ENCODE measurements at regions not wholly inside any gene's neighbourhood (a gene's known extent, or its start where the extent isn't known, plus 50 kb on each side); places are given as distances from the start of the nearest gene placed in this dataset.

GRCh38 chr2:43032213-43033015 is 194.0 kb downstream of the ZFP36L2 start:
- H3K4me3 ChIP-seq (ENCODE audit: low read depth, low read length, poor library complexity, severe bottlenecking): no peak overlapping the region
- H3K27ac ChIP-seq (ENCODE audit: low read depth, low read length, poor library complexity, severe bottlenecking): no peak overlapping the region
- intact Hi-C loops (cut with micrococcal nuclease; ENCODE audit: unreplicated experiment): no loop called here
- TF ChIP-seq EZH2 (IDR thresholded peaks at IDR 0.05; ENCODE audit: borderline replicate concordance, low read depth, low read length, poor library complexity, severe bottlenecking): no peak
- no peaks in the 10 kb centered on the region for H3K4me1 ChIP-seq (ENCODE audit: insufficient read depth, low read length, poor library complexity, severe bottlenecking)
- H3K9me3 ChIP-seq (ENCODE audit: low read depth, low read length, poor library complexity, severe bottlenecking): no peaks in the 10 kb centered on the region
- BruUV-seq (replicated peaks): no TSS peak
- H3K27me3 ChIP-seq (replicated peaks; ENCODE audit: insufficient read depth, low read depth, low read length, poor library complexity): no peaks in the 10 kb centered on the region
- H3K36me3 ChIP-seq (ENCODE audit: insufficient read depth, low read length, poor library complexity, severe bottlenecking): no peaks in the 10 kb centered on the region
- ChIA-PET CTCF (no interaction called here), POLR2A (ENCODE audit: low non-redundant PET) (no interaction called here)
- no peak for DNase-seq (ENCODE audit: low spot score)

DNA sequence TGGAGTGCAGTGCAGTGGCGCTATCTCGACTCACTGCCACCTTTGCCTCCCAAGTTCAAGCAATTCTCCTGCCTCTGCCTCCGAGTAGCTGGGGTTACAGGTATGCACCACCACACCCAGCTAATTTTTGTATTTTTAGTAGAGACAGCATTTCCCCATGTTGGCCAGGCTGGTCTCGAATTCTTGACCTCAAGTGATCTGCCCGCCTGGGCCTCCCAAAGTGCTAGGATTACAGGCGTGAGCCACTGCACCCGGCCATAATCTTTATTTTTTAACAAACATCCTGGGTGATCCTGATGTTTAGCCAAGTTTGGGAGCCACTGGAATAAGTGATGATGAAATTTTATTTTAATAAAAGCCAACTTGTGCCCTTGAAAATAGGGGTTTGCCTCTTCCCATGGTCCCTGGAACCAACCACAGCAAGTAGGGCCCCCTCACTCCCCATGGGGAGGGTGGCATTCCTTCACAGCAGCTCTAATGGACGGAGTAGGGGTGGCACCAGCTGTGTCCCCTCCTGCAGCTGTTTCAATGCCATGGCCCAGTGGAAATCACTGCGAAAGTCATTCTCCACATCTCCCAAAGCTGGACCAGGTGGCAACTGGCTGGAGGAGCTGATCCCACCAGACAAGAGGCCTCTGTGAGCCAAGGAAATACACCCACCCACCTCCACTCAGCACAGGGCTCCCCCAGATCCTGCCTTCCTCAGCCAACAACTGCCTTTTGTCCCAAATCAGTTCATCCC is 194.8 kb downstream of the ZFP36L2 start:
- TF ChIP-seq EZH2 (IDR thresholded peaks at IDR 0.05; ENCODE audit: borderline replicate concordance, low read depth, low read length, poor library complexity, severe bottlenecking) (no peak), CTCF (conservative IDR thresholded peaks at IDR 0.05; ENCODE audit: low read depth, low read length) (no peak)
- no peak overlapping the region for H3K4me3 ChIP-seq (ENCODE audit: low read depth, low read length, poor library complexity, severe bottlenecking)
- BruUV-seq (replicated peaks): no TSS peak
- no peaks in the 10 kb centered on the region for H3K36me3 ChIP-seq (ENCODE audit: insufficient read depth, low read length, poor library complexity, severe bottlenecking)
- ChIA-PET CTCF (no interaction called here), POLR2A (ENCODE audit: low non-redundant PET) (no interaction called here)
- no peak for DNase-seq (ENCODE audit: low spot score)
- no peaks in the 10 kb centered on the region for H3K27me3 ChIP-seq (replicated peaks; ENCODE audit: insufficient read depth, low read depth, low read length, poor library complexity)
- intact Hi-C loops (cut with micrococcal nuclease; ENCODE audit: unreplicated experiment): no loop called here
- no peaks in the 10 kb centered on the region for H3K4me1 ChIP-seq (ENCODE audit: insufficient read depth, low read length, poor library complexity, severe bottlenecking)
- H3K27ac ChIP-seq (ENCODE audit: low read depth, low read length, poor library complexity, severe bottlenecking): no peak overlapping the region
- no peaks in the 10 kb centered on the region for H3K9me3 ChIP-seq (ENCODE audit: low read depth, low read length, poor library complexity, severe bottlenecking)

DNA sequence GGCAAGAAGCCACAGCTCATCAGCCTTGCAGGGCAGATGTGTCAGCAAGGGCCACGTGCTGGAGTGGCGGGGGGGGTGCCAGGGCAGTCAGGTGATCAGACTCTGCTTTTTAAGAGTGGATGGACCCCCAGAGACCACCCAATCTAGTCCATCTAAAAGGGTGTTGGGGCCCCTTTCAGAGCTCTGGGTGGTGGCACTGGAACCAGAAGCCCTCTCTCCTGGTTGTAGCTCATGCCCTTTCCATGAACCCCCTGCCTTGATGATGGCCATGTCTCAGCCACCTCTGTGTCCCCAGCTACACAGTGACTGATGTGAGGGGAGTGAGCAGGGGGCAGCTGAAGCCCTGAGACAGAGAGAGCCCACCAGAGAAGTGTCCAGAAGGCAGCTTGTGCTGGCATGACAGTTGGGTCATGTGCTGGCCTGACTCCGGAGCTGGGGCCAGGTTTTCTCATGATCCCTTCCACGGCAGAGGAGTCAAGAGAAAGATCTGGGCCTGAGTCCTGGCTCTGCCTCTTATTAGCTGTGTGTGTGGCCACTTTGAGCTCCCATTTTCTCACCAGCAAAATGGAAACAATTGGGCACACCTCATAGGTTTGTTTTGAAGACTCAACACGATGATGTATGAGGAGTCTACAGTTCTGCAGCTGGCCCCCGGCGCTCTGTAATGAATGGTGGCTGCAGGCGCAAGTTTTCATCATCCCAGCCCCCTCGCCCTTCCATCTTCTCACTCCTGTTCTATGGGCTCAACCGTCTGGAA is 195.7 kb downstream of the ZFP36L2 start:
- POLR2A ChIA-PET (ENCODE audit: low non-redundant PET): no interaction called here
- CTCF ChIA-PET: no interaction called here

More for the DNA sequence above, 195.7 kb downstream of the ZFP36L2 start:
- no peak for TF ChIP-seq EZH2 (IDR thresholded peaks at IDR 0.05; ENCODE audit: borderline replicate concordance, low read depth, low read length, poor library complexity, severe bottlenecking)
- TF ChIP-seq CTCF (conservative IDR thresholded peaks at IDR 0.05; ENCODE audit: low read depth, low read length): no peak
- no peaks in the 10 kb centered on the region for H3K4me1 ChIP-seq (ENCODE audit: insufficient read depth, low read length, poor library complexity, severe bottlenecking)
- BruUV-seq (replicated peaks): no TSS peak
- H3K27me3 ChIP-seq (replicated peaks; ENCODE audit: insufficient read depth, low read depth, low read length, poor library complexity): no peaks in the 10 kb centered on the region
- no peak overlapping the region for H3K27ac ChIP-seq (ENCODE audit: low read depth, low read length, poor library complexity, severe bottlenecking)
- no peaks in the 10 kb centered on the region for H3K9me3 ChIP-seq (ENCODE audit: low read depth, low read length, poor library complexity, severe bottlenecking)
- H3K36me3 ChIP-seq (ENCODE audit: insufficient read depth, low read length, poor library complexity, severe bottlenecking): no peaks in the 10 kb centered on the region
- no peak for DNase-seq (ENCODE audit: low spot score)
- intact Hi-C loops (cut with micrococcal nuclease; ENCODE audit: unreplicated experiment): no loop called here
- no peak overlapping the region for H3K4me3 ChIP-seq (ENCODE audit: low read depth, low read length, poor library complexity, severe bottlenecking)
